ENCODE measurements at regions not wholly inside any gene's neighbourhood (a gene's known extent, or its start where the extent isn't known, plus 50 kb on each side); places are given as distances from the start of the nearest gene placed in this dataset.
"Not testable (repeated sequence)": the region's sequence is repeated elsewhere in the genome, so short reads cannot be mapped to it uniquely, and the experiment has no call there.

- H3K4me3 ChIP-seq (ENCODE audit: low read depth, low read length); DNase-seq (ENCODE audit: low read depth, low spot score); POLR2A ChIA-PET; CTCF ChIA-PET: not testable (repeated sequence)
These were observed 106.7 kb downstream of the OR4M2 start for GRCh38 chr15:22186846-22187532.

- CTCF ChIA-PET; POLR2A ChIA-PET; H3K4me3 ChIP-seq (ENCODE audit: low read depth, low read length); DNase-seq (ENCODE audit: low read depth, low spot score): not testable (repeated sequence)
These were observed 111.5 kb downstream of the OR4M2 start for GRCh38 chr15:22191818-22192217.

- CTCF ChIA-PET; H3K4me3 ChIP-seq (ENCODE audit: low read depth, low read length); POLR2A ChIA-PET; DNase-seq (ENCODE audit: low read depth, low spot score): not testable (repeated sequence)
These were observed 114.7 kb downstream of the OR4M2 start for GRCh38 chr15:22194739-22195617.

GRCh38 chr15:22196423-22196822, 116.1 kb downstream of the OR4M2 start:
- H3K4me3 ChIP-seq (ENCODE audit: low read depth, low read length); POLR2A ChIA-PET: not testable (repeated sequence)

GRCh38 chr15:22200417-22200816, 120.1 kb downstream of the OR4M2 start:
- H3K4me3 ChIP-seq (ENCODE audit: low read depth, low read length); POLR2A ChIA-PET; CTCF ChIA-PET; DNase-seq (ENCODE audit: low read depth, low spot score): not testable (repeated sequence)

More at GRCh38 chr15:22196423-22196822, 116.1 kb downstream of the OR4M2 start:
- CTCF ChIA-PET; DNase-seq (ENCODE audit: low read depth, low spot score): not testable (repeated sequence)

GRCh38 chr15:22201993-22202659, 121.8 kb downstream of the OR4M2 start:
- CTCF ChIA-PET; DNase-seq (ENCODE audit: low read depth, low spot score); POLR2A ChIA-PET; H3K4me3 ChIP-seq (ENCODE audit: low read depth, low read length): not testable (repeated sequence)

GRCh38 chr15:22203208-22203607, 122.9 kb downstream of the OR4M2 start:
- POLR2A ChIA-PET; CTCF ChIA-PET; H3K4me3 ChIP-seq (ENCODE audit: low read depth, low read length); DNase-seq (ENCODE audit: low read depth, low spot score): not testable (repeated sequence)

GRCh38 chr15:22209086-22209485, 128.8 kb downstream of the OR4M2 start:
- POLR2A ChIA-PET; H3K4me3 ChIP-seq (ENCODE audit: low read depth, low read length); DNase-seq (ENCODE audit: low read depth, low spot score); CTCF ChIA-PET: not testable (repeated sequence)

- DNase-seq (ENCODE audit: low read depth, low spot score); H3K4me3 ChIP-seq (ENCODE audit: low read depth, low read length); CTCF ChIA-PET; POLR2A ChIA-PET: not testable (repeated sequence)
These were observed 142.3 kb downstream of the OR4M2 start for GRCh38 chr15:22222596-22222995.

GRCh38 chr15:22224241-22224671, 143.9 kb downstream of the OR4M2 start:
- CTCF ChIA-PET, result no interaction called here
- DNase-seq (ENCODE audit: low read depth, low spot score), result no peak
- no peak overlapping the region for H3K4me3 ChIP-seq (ENCODE audit: low read depth, low read length)
- POLR2A ChIA-PET, result no interaction called here
- no peak for TF ChIP-seq CTCF (IDR thresholded peaks at IDR 0.05; ENCODE audit: insufficient read depth, low read length, missing control alignments)

GRCh38 chr15:22224961-22225360, 144.6 kb downstream of the OR4M2 start:
- CTCF ChIA-PET; POLR2A ChIA-PET; DNase-seq (ENCODE audit: low read depth, low spot score): not testable (repeated sequence)

More at GRCh38 chr15:22224961-22225360, 144.6 kb downstream of the OR4M2 start:
- H3K4me3 ChIP-seq (ENCODE audit: low read depth, low read length), result not testable (repeated sequence)

All from AG04449 (cell line).